HG02623 (cell line): ENCODE measurements at regions not wholly inside any gene's neighbourhood (a gene's known extent, or its start where the extent isn't known, plus 50 kb on each side); places are given as distances from the start of the nearest gene placed in this dataset.

ENCODE experiments used
- ATAC-seq: cut with Tn5 transposase; IDR thresholded peaks from one replicate; pipeline ENCODE4 v1.9.1; 2021; ENCODE audit warnings: moderate library complexity; ENCODE audit not compliant: unreplicated experiment

DNA sequence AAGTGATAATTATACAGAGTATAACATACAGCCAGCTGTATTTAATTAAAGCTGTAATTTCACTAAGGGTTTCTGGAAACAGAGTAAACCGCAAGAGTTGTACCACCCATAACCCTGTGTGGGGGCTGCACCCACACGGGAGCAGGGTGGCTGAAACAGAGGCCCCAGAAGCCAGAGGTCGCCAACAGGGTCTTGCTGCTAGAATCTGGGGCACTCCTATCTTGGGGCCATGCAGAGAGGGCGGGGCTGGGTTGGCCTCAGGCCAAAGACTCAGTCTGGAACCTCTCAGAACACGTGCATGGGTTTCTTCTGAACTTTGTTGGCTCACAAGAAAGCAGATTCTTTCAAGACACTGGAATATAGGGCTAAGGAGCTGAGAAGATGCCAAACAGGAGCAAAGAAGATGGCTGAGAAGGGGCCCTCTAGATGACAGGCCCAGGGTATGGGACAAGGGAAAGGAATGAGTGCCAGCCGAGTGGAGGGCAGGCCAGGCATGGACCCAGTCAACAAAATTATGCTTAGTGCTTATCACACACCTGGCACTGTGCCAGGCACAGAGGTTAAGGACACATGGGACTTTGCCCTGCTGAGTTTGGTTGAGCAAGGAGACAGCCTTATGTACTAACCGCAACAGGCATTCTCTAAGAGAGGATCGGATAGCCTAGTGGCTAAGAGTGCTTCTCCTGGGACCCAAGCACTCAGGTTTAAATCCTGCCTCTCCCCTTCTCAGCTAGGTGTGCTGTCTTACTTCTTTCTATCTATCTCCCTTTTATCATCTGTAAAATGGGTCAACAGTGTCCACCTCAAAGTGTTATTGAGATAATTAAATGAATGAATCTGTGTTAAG lies 96.6 kb upstream of the FOXP4 start:
- ATAC-seq: no peak

DNA sequence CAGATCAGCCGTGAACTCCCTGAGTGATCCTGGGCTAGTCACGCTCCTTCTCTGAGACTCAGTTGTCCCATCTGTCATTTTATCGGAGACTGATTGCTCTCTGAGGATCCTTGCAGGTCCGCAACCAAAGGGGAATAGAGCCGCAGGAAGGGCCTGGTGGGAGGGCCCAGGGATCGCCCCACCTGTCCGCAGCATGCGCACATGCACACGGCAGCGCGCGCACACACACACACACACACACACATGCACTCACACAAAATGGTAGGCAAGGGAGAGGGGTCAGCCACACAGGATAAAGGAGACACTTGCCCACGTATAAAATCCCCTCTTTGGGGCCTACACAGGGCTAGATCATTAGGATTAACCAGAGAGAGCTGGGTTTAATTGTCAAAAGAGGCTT lies 95.6 kb upstream of the FOXP4 start:
- no peak for ATAC-seq

DNA sequence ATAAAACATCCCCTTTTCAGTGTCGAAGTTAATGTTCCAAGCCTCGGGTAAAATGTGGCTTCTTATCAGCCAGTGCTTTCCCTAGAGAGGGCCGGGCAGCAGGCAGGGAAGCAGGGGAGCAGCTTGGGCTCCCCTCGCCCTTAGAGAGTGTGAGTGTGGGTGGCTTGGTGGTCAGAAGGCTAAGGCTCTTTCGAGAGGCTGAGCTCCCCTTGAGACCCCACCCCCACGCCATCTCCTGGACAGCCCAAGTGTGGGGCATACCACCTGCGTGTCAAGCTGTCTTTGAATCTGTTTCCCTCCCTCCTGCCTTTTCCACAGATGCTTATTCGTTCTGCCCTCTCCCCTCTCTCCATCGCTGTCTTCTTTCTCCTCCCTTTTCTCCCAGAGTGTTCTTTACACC lies 95.1 kb upstream of the FOXP4 start:
- ATAC-seq: no peak

DNA sequence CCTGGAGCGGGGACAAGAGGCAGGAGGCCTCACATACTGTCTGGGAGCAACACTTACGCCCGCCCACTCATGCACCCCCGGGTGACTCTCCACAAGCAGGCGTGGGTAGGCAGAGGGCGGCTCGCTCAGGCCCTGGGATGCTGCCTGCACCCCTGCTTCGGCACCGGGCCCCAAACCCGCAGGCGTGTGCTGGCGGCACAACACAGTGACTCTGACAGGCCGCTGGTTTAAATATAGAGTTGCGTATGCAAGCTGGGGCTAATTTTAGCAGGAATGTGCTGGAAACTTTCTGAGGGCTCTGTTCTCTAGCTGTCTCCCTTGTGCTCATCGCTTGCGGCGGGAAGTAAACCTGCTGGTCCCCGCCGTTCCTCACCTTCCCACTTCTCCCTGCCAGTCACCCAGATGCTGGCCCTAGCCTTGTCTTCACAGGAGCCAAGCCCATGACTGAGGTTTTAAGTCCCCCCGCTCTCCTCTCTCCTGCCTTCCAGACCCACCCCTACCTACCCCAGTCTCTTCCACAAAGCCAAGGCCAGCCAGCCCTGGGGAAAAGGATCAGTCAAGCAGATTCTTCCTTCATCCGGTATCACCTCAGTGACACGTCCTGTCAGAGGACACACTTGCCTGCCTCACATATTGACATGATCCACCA lies 94.5 kb upstream of the FOXP4 start:
- ATAC-seq: no peak

DNA sequence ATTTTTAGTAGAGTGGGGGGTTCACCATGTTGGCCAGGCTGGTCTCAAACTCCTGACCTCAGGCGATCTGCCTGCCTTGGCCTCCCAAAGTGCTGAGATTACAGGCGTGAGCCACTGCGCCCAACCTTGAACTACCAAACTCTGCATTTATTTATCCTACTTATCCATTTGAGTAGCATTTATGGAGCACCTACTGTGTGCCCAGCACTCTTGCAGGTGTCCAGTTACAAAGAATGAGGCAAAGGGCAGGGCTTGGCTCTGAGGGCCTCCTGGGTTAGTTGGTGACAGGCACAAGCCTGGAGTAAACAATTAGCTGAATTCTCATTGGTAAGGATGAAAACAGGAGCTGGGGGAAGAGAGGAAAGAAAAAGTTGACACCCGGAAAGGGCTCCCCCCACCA lies 93.4 kb upstream of the FOXP4 start:
- no peak for ATAC-seq

DNA sequence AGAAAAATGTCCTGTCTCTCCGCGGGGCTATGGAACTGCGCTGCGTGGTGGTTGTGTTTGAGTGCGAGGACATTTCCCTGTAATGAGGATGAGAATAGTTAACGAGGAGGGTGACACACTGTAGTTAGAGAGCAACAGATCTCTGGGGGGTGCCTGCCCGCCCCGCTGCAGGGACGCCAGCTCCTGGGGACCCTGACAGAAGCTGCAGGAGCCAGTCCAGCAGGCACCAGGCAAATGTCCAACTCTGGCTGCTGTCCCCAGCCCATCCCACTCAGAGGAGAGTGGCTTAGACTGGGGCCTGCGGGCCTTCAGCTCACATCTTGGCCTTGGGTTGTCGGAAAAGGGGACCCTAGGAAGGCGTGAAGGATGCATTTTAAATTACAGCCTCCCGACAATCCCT lies 92.9 kb upstream of the FOXP4 start:
- ATAC-seq: no peak

DNA sequence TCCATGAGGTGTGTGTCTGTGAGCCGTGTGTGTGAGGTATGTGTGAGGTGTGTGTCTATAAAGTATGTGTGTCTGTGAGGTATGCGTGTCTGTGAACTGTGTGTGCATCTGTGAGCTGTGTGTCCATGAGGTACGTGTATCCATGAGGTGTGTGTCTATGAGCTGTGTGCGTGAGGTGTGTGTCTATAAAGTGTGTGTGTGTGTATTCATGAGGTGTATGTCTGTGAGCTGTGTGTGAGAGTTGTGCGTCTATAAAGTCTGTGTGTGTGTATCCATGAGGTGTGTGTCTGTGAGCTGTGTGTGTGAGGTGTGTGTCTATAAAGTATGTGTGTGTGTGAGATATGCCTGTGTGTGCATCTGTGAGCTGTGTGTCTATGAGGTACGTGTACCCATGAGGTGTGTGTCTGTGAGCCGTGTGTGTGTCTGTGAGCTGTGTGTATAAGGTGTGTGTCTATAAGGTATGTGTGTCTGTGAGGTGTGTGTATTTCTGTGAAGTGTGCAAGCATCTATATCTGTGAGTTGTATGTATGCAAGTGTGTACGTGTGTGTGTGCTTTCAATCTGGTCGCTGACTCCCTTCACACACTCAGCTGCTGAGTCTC lies 91.9 kb upstream of the FOXP4 start:
- no peak for ATAC-seq

DNA sequence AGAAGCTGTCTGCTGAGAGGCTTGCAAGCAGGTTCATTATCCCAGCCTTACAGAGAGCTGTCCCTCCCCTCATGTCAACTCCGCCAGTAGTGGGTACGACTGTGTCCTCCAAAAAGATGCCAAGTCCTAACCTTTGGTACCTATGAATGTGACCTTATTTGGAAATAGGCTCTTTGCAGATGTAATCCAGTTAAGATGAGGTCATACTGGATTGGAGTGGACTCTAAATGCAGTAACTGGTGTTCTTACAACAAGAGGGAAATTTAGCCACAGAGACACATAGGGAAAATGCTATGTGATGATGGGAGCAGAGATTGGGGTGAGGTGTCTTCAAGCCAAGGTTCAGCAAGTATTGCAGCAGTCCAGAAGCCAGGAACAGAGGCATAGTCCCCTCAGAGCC lies 90.8 kb upstream of the FOXP4 start:
- ATAC-seq: no peak

DNA sequence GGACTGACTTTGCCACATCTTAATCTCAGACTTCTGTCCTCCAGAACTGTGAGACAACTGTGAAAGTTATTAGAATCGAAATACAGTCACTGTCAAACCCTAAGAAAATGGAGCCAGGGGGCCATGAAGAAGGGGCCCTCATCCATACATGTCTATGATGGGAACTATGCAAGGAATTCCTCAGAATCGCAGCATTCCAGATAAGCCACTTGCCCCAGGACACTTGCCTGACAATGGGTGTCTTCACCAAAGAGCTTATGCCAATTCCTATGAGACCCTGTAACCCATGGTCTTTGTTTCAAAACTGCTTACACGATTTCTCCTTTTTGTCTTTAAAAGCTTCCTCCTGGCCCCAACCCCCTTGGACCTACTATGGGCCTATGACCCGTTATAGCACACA lies 90.4 kb upstream of the FOXP4 start:
- ATAC-seq: no peak

DNA sequence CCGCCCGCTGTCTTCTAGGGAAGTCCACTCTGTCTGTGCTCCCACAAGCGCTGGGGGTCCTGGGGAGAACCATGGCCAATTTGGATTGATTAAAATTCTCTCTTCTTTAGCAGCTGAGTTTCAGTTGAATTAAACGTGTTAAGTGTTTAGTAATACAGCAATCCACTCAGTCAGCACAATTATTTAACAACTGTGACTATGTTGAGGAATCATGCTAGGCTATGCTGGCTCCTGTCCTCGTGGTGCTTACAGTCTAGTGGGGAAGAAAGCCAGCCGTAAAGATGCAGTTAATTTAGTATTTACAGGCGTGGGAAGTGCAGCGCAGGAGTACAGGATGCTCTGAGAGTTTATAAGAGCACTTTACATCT lies 88.9 kb upstream of the FOXP4 start:
- ATAC-seq: no peak

DNA sequence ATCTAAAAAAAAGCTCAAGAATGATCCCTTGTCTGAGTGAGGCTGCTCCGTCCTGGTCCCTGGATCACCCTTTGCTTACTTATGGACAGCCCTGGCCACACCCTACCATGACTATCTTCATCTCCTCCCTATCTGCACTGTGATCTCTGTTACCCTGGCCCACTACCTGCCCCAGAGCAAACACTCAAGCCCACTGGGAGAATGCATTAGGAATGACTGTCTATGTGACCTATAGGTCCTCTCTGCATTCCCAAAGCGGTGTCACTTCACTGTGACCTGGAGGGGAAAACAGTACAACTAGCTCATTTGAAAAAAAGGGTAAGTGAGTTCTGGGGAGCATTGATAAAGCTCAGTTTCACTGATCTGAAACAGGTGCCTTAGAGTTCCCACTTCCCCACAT lies 86.4 kb upstream of the FOXP4 start:
- ATAC-seq: no peak

DNA sequence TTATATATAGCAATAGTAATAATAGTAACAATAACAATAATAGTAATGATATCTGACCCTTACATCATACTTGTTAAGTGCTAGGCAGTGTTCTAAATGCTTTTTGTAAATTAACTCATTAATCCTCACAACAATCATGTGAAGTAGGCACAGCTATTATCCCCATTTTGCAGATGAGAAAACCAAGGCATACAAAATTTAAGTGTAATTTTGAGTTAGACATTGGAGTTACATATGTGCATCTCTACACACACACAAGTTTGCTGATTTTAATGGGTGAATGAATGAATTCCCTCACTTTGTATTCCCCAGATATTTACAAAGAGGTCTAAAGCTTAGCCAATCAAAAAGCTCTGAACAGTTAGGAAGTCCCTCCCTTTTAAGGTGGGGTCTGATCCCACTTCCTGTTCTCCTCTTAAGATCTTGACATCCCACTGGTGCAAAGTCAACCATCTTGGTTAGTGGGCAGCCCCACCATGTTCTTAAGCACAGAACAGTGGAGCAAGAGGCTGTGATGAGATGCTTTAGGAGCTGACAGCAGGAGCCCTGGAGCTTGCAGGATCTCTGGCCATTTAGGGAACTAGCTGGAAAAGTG lies 85.3 kb upstream of the FOXP4 start:
- no peak for ATAC-seq

DNA sequence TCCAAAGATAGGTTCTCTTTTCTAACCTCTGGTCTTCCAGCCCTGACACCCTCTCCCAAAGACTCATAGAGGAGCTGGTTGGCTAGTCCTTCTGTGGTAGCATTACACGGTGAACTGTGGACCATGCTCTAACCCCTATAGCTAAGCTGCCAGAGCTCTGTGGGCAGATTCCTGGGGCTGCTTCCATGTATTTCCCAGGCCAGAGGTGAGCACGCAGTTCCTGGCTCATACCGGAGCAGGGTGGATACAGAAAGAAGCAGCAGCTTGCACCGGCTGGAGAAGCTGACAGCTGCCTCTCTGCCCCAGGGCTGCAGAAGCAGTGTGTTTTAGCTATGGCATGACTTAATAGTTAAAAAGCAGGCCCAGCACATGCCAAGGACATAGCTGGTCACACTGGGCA lies 84.1 kb upstream of the FOXP4 start:
- ATAC-seq: no peak

DNA sequence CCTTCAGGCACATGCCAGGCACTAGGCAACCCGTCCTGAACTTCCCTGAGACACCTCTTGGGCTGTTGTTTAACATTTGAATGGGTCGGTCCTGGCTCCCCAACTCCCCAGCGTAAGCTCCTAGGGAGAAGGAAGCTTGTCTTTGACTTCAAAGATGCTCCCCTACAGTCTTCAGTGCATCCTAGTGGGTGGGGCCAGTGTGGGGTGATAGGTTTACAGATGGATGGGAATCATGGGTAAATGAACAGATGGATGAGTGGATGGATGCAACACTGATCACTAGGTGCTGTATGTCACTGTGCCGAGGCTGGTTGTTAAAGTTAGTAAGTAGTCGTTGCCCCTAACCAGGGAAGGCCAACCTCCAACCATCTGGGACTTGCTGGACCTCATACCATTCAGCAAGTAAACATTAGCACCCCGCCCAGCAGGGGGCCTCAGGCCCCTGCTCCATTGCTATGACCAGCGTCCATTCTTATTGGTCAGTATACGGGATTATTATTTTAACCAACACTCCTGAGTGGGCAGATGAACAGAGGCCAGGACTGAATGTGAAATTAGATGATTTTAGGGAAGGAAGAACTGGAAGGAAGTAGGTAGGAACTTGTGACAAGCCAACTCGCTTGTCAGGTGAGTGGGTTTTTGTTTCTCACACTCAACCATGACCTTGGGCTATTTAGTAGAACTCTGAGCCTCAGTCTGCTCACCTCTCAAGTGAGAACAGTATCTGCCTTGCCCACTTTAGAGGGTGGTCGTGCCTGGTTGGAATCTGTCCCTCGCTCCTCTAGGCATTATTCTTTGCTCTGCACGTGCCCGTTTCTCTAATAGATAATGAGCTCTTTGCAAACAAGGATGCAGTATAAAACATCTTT lies 82.9 kb upstream of the FOXP4 start:
- ATAC-seq: peak; percentile 55

DNA sequence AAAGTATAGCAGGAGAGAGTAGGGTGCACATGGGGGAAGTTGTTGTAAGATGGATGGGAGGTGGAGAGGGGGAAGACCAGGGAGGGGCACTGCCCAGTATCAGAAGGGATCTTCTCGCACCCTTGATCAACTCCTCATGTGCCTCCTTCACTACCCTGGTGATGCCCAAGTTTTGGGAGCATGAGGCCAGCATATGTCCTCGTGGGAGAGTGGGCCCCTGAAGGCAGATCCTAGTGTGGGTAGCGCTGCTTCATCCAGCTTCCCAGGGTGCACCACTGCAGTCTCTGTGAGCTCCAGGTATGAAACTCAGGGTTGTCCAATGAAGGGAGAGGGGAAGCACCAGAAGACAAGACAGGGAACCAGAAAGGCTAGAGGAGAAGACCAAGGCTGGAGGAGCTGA lies 82.2 kb upstream of the FOXP4 start:
- ATAC-seq: no peak

DNA sequence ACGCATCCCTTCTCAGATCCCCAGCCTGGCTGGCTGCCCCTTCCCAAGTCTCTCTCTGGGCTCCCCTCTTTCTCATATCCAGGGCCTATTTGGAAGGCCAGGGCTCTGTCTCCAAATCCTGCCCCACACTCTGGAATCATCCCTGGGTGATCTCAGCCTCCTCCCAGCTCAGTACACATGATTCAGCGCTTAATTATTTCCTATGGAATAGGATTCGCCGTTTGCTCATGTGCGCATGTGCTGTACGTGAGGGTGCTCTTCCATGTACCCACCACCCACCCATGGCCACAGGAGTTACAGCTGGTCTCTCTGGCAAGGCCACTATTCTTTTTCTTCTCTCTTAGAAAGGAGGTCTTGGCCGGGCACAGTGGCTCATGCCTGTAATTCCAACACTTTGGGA lies 81.7 kb upstream of the FOXP4 start:
- ATAC-seq: no peak

DNA sequence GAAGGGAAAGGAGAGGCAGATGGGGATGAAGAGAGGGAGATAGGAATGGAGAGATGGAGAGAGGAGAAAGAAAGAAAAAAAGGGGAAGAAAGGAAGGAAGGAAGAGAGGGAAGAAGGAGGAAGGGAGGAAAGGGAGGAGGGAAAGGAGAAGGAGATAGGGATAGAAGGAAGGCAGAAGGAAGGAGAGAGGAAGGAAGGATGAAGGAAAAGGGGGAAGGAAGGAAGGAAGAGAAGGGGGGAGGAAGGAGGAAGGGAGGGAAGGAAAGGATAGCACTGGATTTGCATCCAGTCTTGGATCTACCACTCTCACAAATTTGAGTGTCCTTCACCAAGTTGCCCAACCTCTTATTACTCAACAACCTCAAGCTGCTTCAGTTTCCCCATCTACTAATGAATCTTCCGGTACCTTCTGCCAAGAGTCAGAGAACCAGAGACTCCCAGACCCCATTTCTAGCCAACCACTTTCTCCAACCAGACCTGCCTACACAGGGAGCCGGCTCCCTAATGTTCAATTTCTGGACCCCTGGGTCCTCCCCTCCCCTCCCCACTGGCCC lies 79.7 kb upstream of the FOXP4 start:
- no peak for ATAC-seq

DNA sequence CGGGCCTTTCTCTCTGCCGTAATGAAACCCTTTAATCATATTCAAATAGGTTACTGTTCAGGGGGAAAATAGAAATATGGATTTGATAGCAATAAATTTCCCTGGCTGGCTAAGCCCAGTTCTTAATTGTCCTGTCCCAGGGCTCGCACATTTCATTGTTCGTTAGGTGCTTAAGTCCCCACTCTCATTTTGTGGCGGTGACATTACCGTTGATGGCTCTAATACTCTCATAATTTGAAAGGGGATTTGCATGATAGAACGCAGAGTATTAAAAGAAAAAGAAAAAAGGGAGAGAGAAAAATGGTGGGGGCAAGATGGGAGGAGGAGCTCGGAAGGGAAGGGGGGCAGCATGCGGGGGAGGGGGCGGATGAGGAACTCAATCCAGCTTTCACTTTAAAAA lies 79.1 kb upstream of the FOXP4 start:
- ATAC-seq: no peak

DNA sequence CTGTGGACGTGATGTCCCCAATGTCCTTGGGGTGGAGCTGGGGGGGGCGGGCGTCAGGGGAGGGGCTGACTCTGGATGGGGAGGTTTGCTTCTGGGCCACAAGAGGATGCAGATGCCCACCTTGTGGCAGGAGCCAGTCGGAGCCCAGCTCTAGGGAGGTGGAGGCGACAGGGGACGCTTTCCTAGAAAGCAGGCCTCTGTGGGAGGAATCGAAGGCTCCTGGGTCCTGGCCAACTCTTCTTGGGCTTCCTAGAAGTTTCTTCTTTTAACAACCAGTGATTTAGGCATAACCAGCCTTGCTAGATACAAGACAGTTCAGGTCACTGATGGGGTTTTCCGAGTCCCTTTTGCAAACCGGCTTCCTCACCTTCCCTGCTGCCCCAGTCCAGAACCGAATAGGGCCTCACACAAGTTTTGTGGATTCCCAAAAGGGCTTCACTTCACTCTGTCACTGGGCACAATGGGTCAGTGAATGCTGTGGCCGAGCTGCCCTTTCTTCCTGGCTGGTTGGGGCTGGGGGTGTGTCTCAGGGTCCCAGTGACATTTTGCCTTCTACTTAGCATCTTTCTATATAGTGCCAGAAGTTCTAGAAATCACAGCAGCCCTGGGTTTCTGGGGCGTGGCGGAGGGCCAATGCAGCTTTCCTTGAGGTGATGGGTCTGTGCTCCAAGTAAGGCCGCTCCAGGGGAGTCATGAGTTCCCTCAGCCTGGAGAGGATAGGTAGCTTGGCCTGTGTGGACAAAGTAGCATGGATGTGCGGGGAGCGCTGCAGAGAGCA lies 78.4 kb upstream of the FOXP4 start:
- ATAC-seq: no peak
